OCI-LY7 (cell line): ENCODE measurements at regions not wholly inside any gene's neighbourhood (a gene's known extent, or its start where the extent isn't known, plus 50 kb on each side); places are given as distances from the start of the nearest gene placed in this dataset.

Experiments
- CTCF ChIP-seq: fragments of 200-600 bp; sonication (generic); conservative IDR thresholded peaks from 2 replicates; pipeline ENCODE4 v1.5.1; 2014; ENCODE audit warnings: mild to moderate bottlenecking, antibody characterized with exemption, low read length, moderate library complexity, mixed read lengths
- EZH2phosphoT487 ChIP-seq: fragments of 200-600 bp; sonication (generic); IDR thresholded peaks from 2 replicates; pipeline ENCODE4 v1.6.1; 2018; ENCODE audit warnings: low read depth, borderline replicate concordance, mild to moderate bottlenecking, mixed run types, antibody characterized with exemption, low read length, moderate library complexity, mixed read lengths

- no peak for TF ChIP-seq EZH2phosphoT487
- TF ChIP-seq CTCF: no peak
Observed at GRCh38 chr2:149825473-149825872, 237.9 kb upstream of the MMADHC start.
